ENCODE measurements at regions not wholly inside any gene's neighbourhood (a gene's known extent, or its start where the extent isn't known, plus 50 kb on each side); places are given as distances from the start of the nearest gene placed in this dataset.

DNA sequence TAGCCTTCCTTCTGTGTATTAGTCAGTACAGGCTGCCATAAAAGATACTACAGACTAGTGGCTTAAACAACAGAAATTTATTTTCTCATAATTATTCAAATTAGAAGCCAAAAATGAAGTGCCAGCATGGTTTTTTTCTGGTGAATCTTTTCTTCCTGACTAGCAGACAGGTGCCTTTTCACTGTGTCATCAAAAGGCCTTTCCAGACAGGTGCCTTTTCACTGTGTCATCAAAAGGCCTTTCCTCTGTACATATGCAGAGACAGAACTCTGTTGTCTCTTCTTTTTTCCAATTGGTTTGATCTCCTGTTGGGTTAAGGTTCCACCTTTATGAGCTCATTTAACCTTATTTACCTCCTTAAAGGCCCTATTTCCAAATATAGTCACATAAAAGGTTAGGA is 599.9 kb downstream of the ISL1 start:
- CTCF ChIA-PET, result no interaction called here
- no peaks in the 10 kb centered on the region for H3K27me3 Mint-ChIP-seq

DNA sequence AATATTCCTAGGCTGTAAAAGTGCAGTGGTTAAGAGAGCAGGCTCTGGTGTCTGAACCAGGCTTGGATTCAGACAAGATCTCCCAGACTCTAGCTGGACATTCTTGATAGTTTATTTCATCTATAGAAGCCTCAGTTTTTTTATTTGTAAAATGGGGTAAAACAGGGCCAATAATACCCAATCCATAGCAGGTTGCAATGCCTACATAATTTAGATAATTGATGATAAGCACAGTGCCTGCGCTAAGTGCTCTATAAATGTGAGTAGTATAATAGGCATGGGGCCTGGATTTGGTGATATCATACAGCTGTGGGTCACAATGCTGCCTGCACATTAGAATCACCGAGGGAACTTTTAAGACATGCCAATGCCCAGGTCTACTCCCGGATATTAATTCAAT is 603.5 kb downstream of the ISL1 start:
- intact Hi-C loops (cut with micrococcal nuclease), result no loop called here
- H3K27me3 Mint-ChIP-seq, result no peaks in the 10 kb centered on the region
- no peak for DNase-seq
- CTCF ChIA-PET, result no interaction called here
- H3K27ac Mint-ChIP-seq, result no peak overlapping the region
- ATAC-seq (ENCODE audit: low read depth), result no peak
- H3K9me3 Mint-ChIP-seq, result no peaks in the 10 kb centered on the region
- H3K4me1 Mint-ChIP-seq, result no peaks in the 10 kb centered on the region
- POLR2A ChIA-PET, result no interaction called here
- TF ChIP-seq, protein P1, sequence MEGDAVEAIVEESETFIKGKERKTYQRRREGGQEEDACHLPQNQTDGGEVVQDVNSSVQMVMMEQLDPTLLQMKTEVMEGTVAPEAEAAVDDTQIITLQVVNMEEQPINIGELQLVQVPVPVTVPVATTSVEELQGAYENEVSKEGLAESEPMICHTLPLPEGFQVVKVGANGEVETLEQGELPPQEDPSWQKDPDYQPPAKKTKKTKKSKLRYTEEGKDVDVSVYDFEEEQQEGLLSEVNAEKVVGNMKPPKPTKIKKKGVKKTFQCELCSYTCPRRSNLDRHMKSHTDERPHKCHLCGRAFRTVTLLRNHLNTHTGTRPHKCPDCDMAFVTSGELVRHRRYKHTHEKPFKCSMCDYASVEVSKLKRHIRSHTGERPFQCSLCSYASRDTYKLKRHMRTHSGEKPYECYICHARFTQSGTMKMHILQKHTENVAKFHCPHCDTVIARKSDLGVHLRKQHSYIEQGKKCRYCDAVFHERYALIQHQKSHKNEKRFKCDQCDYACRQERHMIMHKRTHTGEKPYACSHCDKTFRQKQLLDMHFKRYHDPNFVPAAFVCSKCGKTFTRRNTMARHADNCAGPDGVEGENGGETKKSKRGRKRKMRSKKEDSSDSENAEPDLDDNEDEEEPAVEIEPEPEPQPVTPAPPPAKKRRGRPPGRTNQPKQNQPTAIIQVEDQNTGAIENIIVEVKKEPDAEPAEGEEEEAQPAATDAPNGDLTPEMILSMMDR (IDR thresholded peaks at IDR 0.05), result no peak
- no peak overlapping the region for H3K4me3 Mint-ChIP-seq
- H3K36me3 Mint-ChIP-seq (ENCODE audit: low read depth), result no peaks in the 10 kb centered on the region

More for the DNA sequence above, 599.9 kb downstream of the ISL1 start:
- DNase-seq (no peak), ATAC-seq (ENCODE audit: low read depth) (no peak)
- Mint-ChIP-seq H3K4me1 (no peaks in the 10 kb centered on the region), H3K27ac (no peak overlapping the region), H3K9me3 (peaks cover 4% of the 10 kb centered on the region), H3K36me3 (ENCODE audit: low read depth) (no peaks in the 10 kb centered on the region), H3K4me3 (no peak overlapping the region)
- POLR2A ChIA-PET, result no interaction called here
- TF ChIP-seq, protein P1 (IDR thresholded peaks at IDR 0.05), result no peak
- intact Hi-C loops (cut with micrococcal nuclease), result no loop called here

DNA sequence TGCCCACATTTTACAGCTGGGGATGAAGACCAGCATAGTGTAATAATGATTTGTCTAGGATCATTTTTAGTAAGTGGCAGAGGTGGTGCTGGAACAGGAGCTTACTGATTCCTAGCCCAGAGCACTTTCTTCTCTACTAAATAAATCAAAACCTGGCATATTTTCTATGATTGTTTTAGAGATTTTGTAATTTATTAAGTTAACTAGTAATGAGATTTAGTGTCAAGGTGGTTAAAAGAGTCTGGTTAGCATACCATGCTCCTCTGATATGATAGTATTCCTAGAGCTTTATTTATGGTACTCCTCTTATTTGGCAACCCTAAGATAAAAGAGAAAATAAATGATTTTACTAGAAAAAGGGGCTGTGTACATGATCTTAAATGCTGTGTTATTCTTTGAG is 604.0 kb downstream of the ISL1 start:
- intact Hi-C loops (cut with micrococcal nuclease), result no loop called here
- no peak overlapping the region for H3K4me3 Mint-ChIP-seq
- DNase-seq (no peak), ATAC-seq (ENCODE audit: low read depth) (no peak)
- TF ChIP-seq, protein P1 (IDR thresholded peaks at IDR 0.05), result no peak
- no peaks in the 10 kb centered on the region for H3K27me3 Mint-ChIP-seq
- ChIA-PET CTCF (no interaction called here), POLR2A (no interaction called here)
- H3K4me1 Mint-ChIP-seq, result no peaks in the 10 kb centered on the region
- no peaks in the 10 kb centered on the region for H3K36me3 Mint-ChIP-seq (ENCODE audit: low read depth)
- no peak overlapping the region for H3K27ac Mint-ChIP-seq
- H3K9me3 Mint-ChIP-seq, result no peaks in the 10 kb centered on the region

DNA sequence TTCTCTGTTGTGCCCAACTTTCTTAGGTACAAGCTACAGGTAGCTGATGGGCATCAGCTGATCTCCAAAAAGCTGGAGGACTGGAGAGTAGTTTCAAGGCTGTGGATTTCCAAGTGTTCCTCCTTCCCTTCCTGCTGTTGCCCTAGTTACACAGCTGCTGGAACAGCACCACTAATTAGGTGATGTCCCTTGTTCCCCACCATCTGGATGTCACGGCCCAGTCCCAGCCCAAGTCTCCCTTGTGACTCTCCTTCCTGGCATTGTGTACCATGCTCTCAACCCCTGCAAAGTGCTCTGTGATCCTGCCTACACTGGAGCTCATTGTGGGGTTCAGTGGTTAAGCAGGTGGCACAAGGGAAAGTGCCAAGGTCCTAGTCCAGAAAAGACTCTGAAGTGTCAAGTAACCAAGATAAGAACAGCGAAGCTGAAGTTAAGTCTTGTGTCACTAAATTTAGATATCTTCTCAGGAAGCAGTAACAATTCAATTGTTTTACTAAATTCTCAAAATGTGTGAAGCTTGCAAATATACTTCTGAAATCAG is 604.5 kb downstream of the ISL1 start:
- no peak for DNase-seq
- H3K36me3 Mint-ChIP-seq (ENCODE audit: low read depth), result no peaks in the 10 kb centered on the region
- H3K27ac Mint-ChIP-seq, result no peak overlapping the region
- POLR2A ChIA-PET, result no interaction called here
- H3K9me3 Mint-ChIP-seq, result no peaks in the 10 kb centered on the region
- no peak overlapping the region for H3K4me3 Mint-ChIP-seq
- H3K27me3 Mint-ChIP-seq, result no peaks in the 10 kb centered on the region
- intact Hi-C loops (cut with micrococcal nuclease), result no loop called here
- CTCF ChIA-PET, result no interaction called here
- ATAC-seq (ENCODE audit: low read depth), result no peak
- TF ChIP-seq, protein P1 (IDR thresholded peaks at IDR 0.05), result no peak
- no peaks in the 10 kb centered on the region for H3K4me1 Mint-ChIP-seq

DNA sequence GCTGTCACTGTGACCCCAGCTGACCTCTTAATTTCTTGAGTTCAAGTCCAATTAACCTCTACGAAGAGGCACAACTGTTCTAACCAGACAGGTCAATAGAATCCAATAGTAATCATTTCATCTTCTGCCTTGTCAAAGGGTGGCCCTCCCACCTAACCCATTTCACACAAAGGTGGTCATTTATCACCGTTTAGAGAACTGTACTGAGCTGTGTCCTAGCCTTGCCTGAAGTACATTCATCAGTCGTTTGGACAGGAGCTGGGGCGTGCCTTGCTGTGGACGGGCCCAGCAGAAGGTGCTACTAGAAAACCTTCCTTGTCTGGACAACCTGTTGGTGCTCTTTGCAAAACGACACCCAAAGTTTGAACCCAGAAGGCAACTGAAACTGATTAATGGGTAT is 605.4 kb downstream of the ISL1 start:
- intact Hi-C loops (cut with micrococcal nuclease), result no loop called here
- ChIA-PET POLR2A (no interaction called here), CTCF (no interaction called here)
- DNase-seq (no peak), ATAC-seq (ENCODE audit: low read depth) (no peak)
- Mint-ChIP-seq H3K9me3 (no peaks in the 10 kb centered on the region), H3K27ac (no peak overlapping the region), H3K4me3 (no peak overlapping the region), H3K36me3 (ENCODE audit: low read depth) (no peaks in the 10 kb centered on the region), H3K27me3 (no peaks in the 10 kb centered on the region), H3K4me1 (no peaks in the 10 kb centered on the region)
- TF ChIP-seq, protein P1 (IDR thresholded peaks at IDR 0.05), result no peak
